ENCODE measurements at regions not wholly inside any gene's neighbourhood (a gene's known extent, or its start where the extent isn't known, plus 50 kb on each side); places are given as distances from the start of the nearest gene placed in this dataset.
A peak's percentile ranks its signal among the peaks of the same experiment; 100 is the strongest.

- H3K9me3 ChIP-seq, result no peaks in the 10 kb centered on the region
- no peaks in the 10 kb centered on the region for H3K36me3 ChIP-seq
- no peak overlapping the region for H3K4me3 ChIP-seq
- ATAC-seq, result no peak
- TF ChIP-seq CTCF (IDR thresholded peaks at IDR 0.05), result no peak
- intact Hi-C loops (cut with DNase I), result no loop called here
- H3K27me3 ChIP-seq (ENCODE audit: low read depth), result peaks cover 3% of the 10 kb centered on the region
- DNase-seq, result no peak
- no peaks in the 10 kb centered on the region for H3K4me1 ChIP-seq
- H3K27ac ChIP-seq, result no peak overlapping the region
Measured at GRCh38 chr1:87201768-87202167, 126.9 kb upstream of the LMO4 start.

GRCh38 chr1:87202451-87202850 is 126.2 kb upstream of the LMO4 start:
- Histone ChIP-seq H3K4me3 (no peak overlapping the region), H3K9me3 (no peaks in the 10 kb centered on the region), H3K4me1 (no peaks in the 10 kb centered on the region), H3K36me3 (no peaks in the 10 kb centered on the region), H3K27me3 (ENCODE audit: low read depth) (peaks cover 3% of the 10 kb centered on the region), H3K27ac (no peak overlapping the region)
- intact Hi-C loops (cut with DNase I), result no loop called here
- no peak for TF ChIP-seq CTCF (IDR thresholded peaks at IDR 0.05)
- DNase-seq (no peak), ATAC-seq (no peak)

GRCh38 chr1:87202922-87203655 is 125.6 kb upstream of the LMO4 start:
- intact Hi-C loops (cut with DNase I), result no loop called here
- Histone ChIP-seq H3K4me1 (no peaks in the 10 kb centered on the region), H3K9me3 (no peaks in the 10 kb centered on the region), H3K36me3 (no peaks in the 10 kb centered on the region), H3K27ac (no peak overlapping the region), H3K4me3 (no peak overlapping the region), H3K27me3 (ENCODE audit: low read depth) (peaks cover 3% of the 10 kb centered on the region)
- DNase-seq, result no peak
- TF ChIP-seq CTCF (IDR thresholded peaks at IDR 0.05), result no peak
- no peak for ATAC-seq

GRCh38 chr1:87203904-87204303 is 124.8 kb upstream of the LMO4 start:
- DNase-seq (no peak), ATAC-seq (peak; percentile 48 to 58)
- Histone ChIP-seq H3K27me3 (ENCODE audit: low read depth) (peaks cover 3% of the 10 kb centered on the region), H3K27ac (no peak overlapping the region), H3K4me3 (no peak overlapping the region), H3K36me3 (no peaks in the 10 kb centered on the region), H3K9me3 (no peaks in the 10 kb centered on the region), H3K4me1 (no peaks in the 10 kb centered on the region)
- intact Hi-C loops (cut with DNase I), result no loop called here
- no peak for TF ChIP-seq CTCF (IDR thresholded peaks at IDR 0.05)

GRCh38 chr1:87204441-87204840 is 124.2 kb upstream of the LMO4 start:
- Histone ChIP-seq H3K27me3 (ENCODE audit: low read depth) (peaks cover 3% of the 10 kb centered on the region), H3K4me3 (no peak overlapping the region), H3K36me3 (no peaks in the 10 kb centered on the region), H3K27ac (no peak overlapping the region), H3K4me1 (no peaks in the 10 kb centered on the region), H3K9me3 (no peaks in the 10 kb centered on the region)
- intact Hi-C loops (cut with DNase I), result no loop called here
- TF ChIP-seq CTCF (IDR thresholded peaks at IDR 0.05), result no peak
- DNase-seq (no peak), ATAC-seq (no peak)
